ENCODE measurements at regions not wholly inside any gene's neighbourhood (a gene's known extent, or its start where the extent isn't known, plus 50 kb on each side); places are given as distances from the start of the nearest gene placed in this dataset.
"Not testable (repeated sequence)": the region's sequence is repeated elsewhere in the genome, so short reads cannot be mapped to it uniquely, and the experiment has no call there.

GRCh38 chr9:39585233-39585632, 229.8 kb downstream of the SPATA31A1 start:
- TF ChIP-seq, protein P1, sequence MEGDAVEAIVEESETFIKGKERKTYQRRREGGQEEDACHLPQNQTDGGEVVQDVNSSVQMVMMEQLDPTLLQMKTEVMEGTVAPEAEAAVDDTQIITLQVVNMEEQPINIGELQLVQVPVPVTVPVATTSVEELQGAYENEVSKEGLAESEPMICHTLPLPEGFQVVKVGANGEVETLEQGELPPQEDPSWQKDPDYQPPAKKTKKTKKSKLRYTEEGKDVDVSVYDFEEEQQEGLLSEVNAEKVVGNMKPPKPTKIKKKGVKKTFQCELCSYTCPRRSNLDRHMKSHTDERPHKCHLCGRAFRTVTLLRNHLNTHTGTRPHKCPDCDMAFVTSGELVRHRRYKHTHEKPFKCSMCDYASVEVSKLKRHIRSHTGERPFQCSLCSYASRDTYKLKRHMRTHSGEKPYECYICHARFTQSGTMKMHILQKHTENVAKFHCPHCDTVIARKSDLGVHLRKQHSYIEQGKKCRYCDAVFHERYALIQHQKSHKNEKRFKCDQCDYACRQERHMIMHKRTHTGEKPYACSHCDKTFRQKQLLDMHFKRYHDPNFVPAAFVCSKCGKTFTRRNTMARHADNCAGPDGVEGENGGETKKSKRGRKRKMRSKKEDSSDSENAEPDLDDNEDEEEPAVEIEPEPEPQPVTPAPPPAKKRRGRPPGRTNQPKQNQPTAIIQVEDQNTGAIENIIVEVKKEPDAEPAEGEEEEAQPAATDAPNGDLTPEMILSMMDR (IDR thresholded peaks at IDR 0.05), result not testable (repeated sequence)
- not testable (repeated sequence) for TF ChIP-seq EZH2 (IDR thresholded peaks at IDR 0.05; ENCODE audit: borderline replicate concordance, insufficient read depth, low read depth, low read length, poor library complexity, severe bottlenecking)
